Activated naive CD4-positive, alpha-beta T cell treated with anti-CD3 and anti-CD28 coated beads, Interleukin-2, amount 50 U/mL, for 72 hours (primary cell): ENCODE measurements at regions not wholly inside any gene's neighbourhood (a gene's known extent, or its start where the extent isn't known, plus 50 kb on each side); places are given as distances from the start of the nearest gene placed in this dataset.
"Not testable (repeated sequence)": the region's sequence is repeated elsewhere in the genome, so short reads cannot be mapped to it uniquely, and the experiment has no call there.

Experiments used
- ATAC-seq, 2 donors: fragments of 150-1000 bp; cut with Tn5 transposase; 2 replicates each; pipeline ENCODE4 v1.10.0; 2021; ENCODE audit warnings: mild to moderate bottlenecking in 2 of 2, moderate library complexity in 2 of 2
- DNase-seq, 2 donors: peaks; one replicate each; pipeline ENCODE4 v3.0.0; 2021 to 2022; ENCODE audit warnings: low spot score in 2 of 2
- H3K27ac Mint-ChIP-seq, 2 donors: one replicate each; pipeline ENCODE4 v1.8.0; 2022; ENCODE audit warnings: mild to moderate bottlenecking in 2 of 2, mixed read lengths in 2 of 2
- H3K36me3 Mint-ChIP-seq, 2 donors: one replicate each; pipeline ENCODE4 v1.8.0; 2022; ENCODE audit warnings: mixed read lengths in 2 of 2
- H3K9me3 Mint-ChIP-seq, 2 donors: one replicate each; pipeline ENCODE4 v1.8.0; 2022; ENCODE audit warnings: mixed read lengths in 2 of 2

GRCh38 chr6:106825156-106825555 is 149.4 kb downstream of the CD24 start:
- no peaks in the 10 kb centered on the region for H3K36me3 Mint-ChIP-seq
- ATAC-seq = no peak
- no peak for DNase-seq
- H3K9me3 Mint-ChIP-seq = no peaks in the 10 kb centered on the region
- no peak overlapping the region for H3K27ac Mint-ChIP-seq

DNA sequence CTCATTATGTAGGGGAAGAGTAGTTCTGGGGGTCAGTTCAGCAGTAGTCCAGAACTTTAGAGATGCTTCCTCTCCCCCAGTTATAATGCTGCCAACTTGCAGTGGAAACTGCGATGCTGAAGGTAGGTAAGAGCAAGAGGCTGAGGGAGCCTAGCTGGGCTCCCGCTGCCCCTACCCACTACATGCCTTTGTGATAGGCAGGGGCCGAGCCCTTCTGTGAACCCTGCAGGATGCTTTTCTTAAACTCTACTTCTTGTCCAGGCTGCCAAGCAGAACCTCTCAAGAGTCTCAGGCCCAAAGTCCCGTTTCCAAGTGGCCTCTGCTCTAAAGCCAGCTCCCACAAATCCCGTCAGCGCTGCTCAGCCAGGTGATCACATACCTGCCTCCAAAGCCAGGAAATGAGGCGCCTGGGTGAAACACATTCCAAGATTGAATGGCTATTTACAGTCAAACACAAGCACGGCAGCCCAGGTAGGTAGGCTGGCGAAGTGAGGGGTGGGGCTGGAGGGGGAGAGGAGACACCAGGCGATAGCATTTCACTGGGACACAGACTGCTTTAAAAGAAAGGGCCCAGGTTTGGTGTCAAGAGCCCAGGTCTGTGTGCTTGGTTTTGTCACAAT is 150.7 kb downstream of the CD24 start:
- DNase-seq (no peak), ATAC-seq (no peak)
- H3K36me3 Mint-ChIP-seq = no peaks in the 10 kb centered on the region
- no peaks in the 10 kb centered on the region for H3K9me3 Mint-ChIP-seq
- no peak overlapping the region for H3K27ac Mint-ChIP-seq

DNA sequence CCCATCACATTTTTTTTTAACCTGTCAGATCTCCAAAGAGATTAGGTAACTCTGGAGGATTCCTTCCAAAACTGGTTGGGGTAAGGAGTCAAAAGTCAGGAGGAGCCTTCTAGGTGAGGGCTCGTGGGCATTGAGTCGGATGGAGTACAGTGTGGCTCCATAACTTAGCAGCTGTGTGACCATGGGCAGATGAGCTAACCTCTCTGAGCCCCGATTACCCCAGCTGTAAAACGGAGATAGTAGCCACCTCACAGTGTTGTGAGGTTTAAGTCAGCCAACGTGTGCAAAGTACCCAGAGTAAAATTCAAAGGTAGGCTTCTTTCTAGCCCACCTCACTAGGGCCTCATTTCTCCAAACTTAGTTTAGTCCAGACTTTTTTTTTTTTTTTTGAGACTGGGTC is 151.5 kb downstream of the CD24 start:
- ATAC-seq = no peak
- H3K27ac Mint-ChIP-seq = no peak overlapping the region

GRCh38 chr6:106820412-106820852 is 154.1 kb downstream of the CD24 start:
- DNase-seq = no peak
- H3K9me3 Mint-ChIP-seq = no peaks in the 10 kb centered on the region
- H3K27ac Mint-ChIP-seq = no peak overlapping the region
- H3K36me3 Mint-ChIP-seq = no peaks in the 10 kb centered on the region
- no peak for ATAC-seq

More for the DNA sequence above, 151.5 kb downstream of the CD24 start:
- no peak for DNase-seq
- Mint-ChIP-seq H3K9me3 (no peaks in the 10 kb centered on the region), H3K36me3 (no peaks in the 10 kb centered on the region)

DNA sequence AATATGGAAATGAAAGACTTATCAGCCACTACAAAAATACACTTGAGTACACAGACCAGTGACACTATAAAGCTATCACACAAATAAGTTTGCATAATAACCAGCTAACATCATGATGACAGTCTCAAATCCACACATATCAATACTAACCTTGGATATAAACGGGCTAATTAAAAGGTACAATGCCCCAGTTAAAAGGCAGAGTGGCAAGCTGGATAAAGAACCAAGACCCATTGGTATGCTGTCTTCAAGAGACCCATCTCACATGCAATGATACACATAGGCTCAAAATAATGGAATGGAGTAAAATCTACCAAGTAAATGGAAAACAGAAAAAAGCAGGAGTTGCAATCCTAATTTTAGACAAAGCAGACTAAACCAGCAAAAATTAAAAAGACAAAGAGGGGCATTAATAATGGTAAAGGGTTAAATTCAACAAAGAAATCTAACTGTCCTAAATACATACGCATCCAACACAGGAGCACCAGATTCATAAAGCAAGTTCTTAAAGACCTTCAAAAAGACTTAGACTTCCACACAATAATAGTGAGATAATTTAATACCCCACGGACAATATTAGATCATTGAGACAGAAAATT is 163.3 kb downstream of the CD24 start:
- H3K27ac Mint-ChIP-seq = no peak overlapping the region
- no peak for DNase-seq
- no peak for ATAC-seq
- peaks cover 21 to 36% of the 10 kb centered on the region in 2 donors for H3K9me3 Mint-ChIP-seq
- peaks cover 22 to 34% of the 10 kb centered on the region in 2 donors for H3K36me3 Mint-ChIP-seq

DNA sequence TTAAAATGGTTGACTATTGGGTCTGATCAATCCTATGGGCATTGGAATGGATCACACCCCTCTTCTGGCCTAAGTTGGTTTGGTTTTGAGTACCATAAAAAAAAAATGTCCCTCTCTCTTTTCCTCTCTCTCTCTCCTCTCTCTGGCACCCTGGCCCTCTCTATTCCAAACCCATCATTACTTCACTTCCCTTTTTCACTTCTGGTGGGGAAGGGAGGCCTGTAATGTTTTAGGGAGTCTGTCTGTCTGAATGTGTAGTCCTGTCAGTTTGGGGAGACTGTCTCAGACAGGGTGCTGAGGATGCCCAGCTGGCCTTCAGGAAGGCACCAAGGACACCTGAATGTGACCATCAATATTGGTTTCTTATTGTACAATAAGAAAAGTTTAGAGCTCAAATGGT is 165.8 kb downstream of the CD24 start:
- ATAC-seq (no peak), DNase-seq (no peak)
- Mint-ChIP-seq H3K27ac (no peak overlapping the region), H3K36me3 (peaks cover 22 to 34% of the 10 kb centered on the region in 2 donors), H3K9me3 (peaks cover 21 to 36% of the 10 kb centered on the region in 2 donors)

DNA sequence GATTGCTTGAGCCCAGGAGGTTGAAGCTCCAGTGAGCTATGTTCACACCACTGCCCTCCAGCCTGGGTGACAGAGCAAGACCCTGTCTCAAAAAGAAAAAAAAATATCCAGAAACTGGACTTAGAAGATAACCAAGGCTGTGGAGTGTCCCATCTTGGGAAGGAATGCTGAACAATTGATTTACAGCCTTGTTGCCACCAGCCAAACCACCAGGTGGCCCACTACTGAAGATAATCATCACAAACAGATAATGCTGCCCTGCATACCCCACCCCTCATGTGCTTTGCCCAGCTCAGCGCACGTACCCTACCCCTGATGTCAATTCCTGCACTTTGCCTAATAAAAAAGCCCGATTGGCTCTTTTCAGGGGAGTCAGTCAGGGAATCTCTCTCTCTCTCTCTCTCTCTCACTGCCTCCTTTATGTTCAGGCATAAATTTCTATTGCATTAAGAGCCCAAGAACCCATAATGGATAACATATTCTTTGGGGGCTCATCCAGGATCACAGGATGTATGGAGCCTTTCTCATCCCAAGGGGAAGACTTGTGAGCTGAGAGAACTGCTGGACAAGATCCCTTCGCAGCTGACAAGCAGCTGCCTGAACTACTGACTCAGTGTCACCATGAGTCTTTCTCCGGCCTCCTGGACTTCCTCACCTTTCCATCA is 166.4 kb downstream of the CD24 start:
- ATAC-seq (no peak), DNase-seq (no peak)
- no peak overlapping the region for H3K27ac Mint-ChIP-seq
- H3K36me3 Mint-ChIP-seq = peaks cover 22 to 34% of the 10 kb centered on the region in 2 donors
- peaks cover 21 to 36% of the 10 kb centered on the region in 2 donors for H3K9me3 Mint-ChIP-seq

GRCh38 chr6:106806253-106806652 is 168.3 kb downstream of the CD24 start:
- ATAC-seq, H3K27ac Mint-ChIP-seq, DNase-seq: not testable (repeated sequence)
- H3K9me3 Mint-ChIP-seq = peaks cover 13 to 30% of the 10 kb centered on the region in 2 donors
- H3K36me3 Mint-ChIP-seq = peaks cover 16 to 25% of the 10 kb centered on the region in 2 donors

DNA sequence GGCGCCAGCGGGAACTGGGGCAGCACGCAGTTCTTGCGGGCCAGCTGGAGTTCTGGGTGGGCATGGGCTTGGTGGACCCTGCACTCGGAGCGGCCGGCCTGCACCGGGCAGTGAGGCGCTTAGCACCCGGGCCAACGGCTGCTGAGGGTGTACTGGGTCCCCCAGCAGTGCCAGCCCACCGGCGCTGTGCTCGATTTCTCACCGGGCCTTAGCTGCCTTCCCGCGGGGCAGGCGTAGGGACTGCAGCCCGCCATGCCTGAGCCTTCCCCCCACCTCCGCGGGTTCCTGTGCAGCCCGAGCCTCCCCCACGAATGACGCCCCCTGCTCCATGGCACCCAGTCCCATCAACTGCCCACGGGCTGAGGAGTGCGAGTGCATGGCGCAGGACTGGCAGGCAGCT is 168.8 kb downstream of the CD24 start:
- Mint-ChIP-seq H3K9me3 (peaks cover 9 to 27% of the 10 kb centered on the region in 2 donors), H3K36me3 (peaks cover 12 to 21% of the 10 kb centered on the region in 2 donors), H3K27ac (no peak overlapping the region)
- DNase-seq (no peak), ATAC-seq (no peak)

GRCh38 chr6:106804346-106805335 is 169.9 kb downstream of the CD24 start:
- no peak overlapping the region for H3K27ac Mint-ChIP-seq
- peaks cover 9 to 20% of the 10 kb centered on the region in 2 donors for H3K9me3 Mint-ChIP-seq
- ATAC-seq = no peak
- H3K36me3 Mint-ChIP-seq = peaks cover 12 to 21% of the 10 kb centered on the region in 2 donors
- no peak for DNase-seq

DNA sequence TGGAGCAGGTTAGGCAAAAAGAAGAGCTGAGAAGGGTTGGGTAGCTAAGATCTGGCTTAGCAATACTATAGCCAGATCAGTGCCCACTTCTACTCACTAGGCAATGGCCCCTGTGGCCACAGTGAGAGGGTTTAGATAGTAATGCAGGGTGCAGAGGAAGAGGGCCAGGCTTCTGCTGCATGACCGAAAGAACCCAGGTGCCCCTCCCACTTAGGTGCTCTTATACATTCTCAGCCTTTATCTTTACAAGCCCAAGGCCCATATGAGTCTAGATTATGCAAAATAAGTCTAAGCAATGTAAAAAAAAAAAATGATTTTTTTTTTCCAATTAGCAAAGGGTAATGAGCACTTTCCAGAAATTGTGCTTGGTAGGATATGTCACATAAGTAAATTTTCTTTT is 171.3 kb downstream of the CD24 start:
- Mint-ChIP-seq H3K36me3 (peaks cover 3 to 10% of the 10 kb centered on the region in 2 donors), H3K27ac (no peak overlapping the region), H3K9me3 (peaks cover 1 to 13% of the 10 kb centered on the region in 2 donors)
- no peak for ATAC-seq
- no peak for DNase-seq

DNA sequence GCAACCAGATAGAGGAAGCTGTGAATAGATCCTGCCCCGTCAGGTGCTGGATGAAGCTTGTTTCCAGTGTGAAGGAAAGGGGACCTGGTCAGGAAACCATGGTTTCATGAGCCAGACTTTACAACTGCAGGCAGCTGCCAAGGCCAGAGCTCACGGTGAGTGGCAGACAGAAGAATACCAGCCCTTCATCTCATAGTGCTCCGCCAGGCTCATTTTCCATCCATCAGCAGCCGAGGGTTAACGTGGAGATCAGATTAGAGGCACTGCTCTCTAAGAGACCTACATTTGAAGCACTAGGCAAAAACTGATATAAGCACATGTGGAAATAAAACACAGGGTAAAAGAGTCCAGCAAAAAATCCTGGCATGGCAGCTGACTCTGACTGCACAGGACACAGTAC is 172.4 kb downstream of the CD24 start:
- Mint-ChIP-seq H3K9me3 (peaks cover 0 to 5% of the 10 kb centered on the region in 2 donors), H3K36me3 (peaks cover 0 to 5% of the 10 kb centered on the region in 2 donors), H3K27ac (no peak overlapping the region)
- no peak for DNase-seq
- ATAC-seq = no peak

GRCh38 chr6:106801256-106801655 is 171.9 kb downstream of the QRSL1 start:
- DNase-seq = no peak
- H3K36me3 Mint-ChIP-seq = no peaks in the 10 kb centered on the region
- ATAC-seq = no peak
- no peak overlapping the region for H3K27ac Mint-ChIP-seq
- no peaks in the 10 kb centered on the region for H3K9me3 Mint-ChIP-seq

GRCh38 chr6:106800379-106800778 is 171.0 kb downstream of the QRSL1 start:
- H3K27ac Mint-ChIP-seq = no peak overlapping the region
- no peak for DNase-seq
- H3K9me3 Mint-ChIP-seq = no peaks in the 10 kb centered on the region
- no peak for ATAC-seq
- no peaks in the 10 kb centered on the region for H3K36me3 Mint-ChIP-seq

DNA sequence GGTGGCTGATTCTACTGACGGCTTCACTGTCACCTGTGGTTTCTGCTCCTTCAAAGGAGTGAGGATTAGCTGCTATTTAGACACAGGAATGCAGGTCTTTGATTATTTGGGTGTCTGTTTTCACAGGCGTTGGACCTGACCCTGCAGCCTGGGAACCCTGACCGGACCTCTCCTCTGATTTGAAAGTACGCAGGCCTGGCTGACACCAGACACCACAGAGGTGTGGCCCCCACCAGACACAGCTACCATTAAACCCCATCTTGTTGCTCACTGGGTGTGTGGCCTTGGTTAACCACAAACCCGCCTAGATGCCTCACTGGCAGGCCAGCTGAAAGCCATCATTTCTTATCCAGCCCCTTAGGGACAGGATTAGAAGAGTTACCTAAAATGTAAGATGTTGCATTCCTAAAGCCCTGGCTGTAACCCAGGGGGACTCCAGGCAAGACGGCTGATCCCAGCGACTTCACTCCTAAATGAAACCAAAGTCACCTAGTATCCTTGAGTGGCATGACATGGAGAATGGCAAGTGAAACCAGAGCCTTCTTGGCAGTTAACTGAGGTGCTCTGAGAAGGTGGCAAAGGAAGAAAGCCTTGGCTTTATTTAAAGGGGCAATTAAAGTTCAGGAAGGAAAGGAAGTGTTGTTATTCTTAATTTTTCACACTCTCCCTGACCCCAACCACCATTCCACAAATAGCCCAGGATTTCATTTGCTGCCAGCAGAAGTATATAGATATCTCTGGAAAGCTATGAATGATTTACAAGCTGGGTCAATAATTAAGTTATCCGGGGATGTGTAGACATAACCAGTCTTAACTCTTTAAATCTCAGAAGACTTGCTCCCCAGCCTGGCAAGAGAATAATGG is 169.9 kb downstream of the QRSL1 start:
- ATAC-seq (peak in 1 of 2 donors; percentile 26), DNase-seq (no peak)
- Mint-ChIP-seq H3K36me3 (no peaks in the 10 kb centered on the region), H3K9me3 (no peaks in the 10 kb centered on the region), H3K27ac (no peak overlapping the region)

GRCh38 chr6:106797186-106797585 is 167.8 kb downstream of the QRSL1 start:
- no peaks in the 10 kb centered on the region for H3K9me3 Mint-ChIP-seq
- no peak overlapping the region for H3K27ac Mint-ChIP-seq
- H3K36me3 Mint-ChIP-seq = no peaks in the 10 kb centered on the region
- DNase-seq = no peak
- no peak for ATAC-seq
